ENCODE measurements at regions not wholly inside any gene's neighbourhood (a gene's known extent, or its start where the extent isn't known, plus 50 kb on each side); places are given as distances from the start of the nearest gene placed in this dataset.

DNA sequence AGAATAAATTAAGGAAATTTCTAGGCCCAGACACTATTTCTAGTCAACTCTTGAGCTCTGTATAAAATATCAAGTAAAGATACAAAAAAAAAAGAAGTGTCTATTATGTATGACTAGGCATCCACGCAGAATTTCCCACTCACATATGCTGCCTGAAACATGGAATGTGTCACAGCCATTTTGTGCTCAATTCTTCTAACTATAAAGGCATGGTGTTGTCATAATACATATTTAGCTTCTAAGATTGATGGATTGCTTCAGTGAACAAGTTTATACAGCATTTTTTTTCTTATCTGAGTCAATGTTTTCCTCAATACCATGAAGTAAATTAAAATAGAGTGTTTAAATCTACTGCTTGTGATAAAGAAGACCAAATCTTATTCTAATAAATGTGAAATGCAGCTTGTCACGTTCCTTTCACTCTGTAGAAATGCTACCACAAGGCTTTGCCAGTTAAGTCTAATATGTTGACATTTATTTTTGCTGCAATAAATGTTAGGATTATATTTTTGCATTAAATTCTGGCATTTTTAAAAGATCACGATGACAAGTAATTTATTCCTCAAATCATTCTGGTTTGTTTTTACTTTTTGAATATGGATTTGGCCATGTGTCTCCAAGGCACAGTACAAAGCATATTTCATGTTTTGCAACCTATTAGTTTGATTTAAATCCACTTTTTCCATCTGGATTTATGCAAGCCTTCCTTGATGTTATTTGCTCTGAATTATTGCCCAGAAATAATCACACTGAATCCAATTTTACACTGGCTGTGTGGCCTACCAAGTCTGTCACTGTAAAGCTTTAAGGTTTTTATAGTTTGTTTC lies 1829.0 kb upstream of the PCDH7 start:
- H3K4me2 ChIP-seq (ENCODE audit: control insufficient read depth, insufficient read depth), result no peak overlapping the region
- no peaks in the 10 kb centered on the region for H4K20me1 ChIP-seq (ENCODE audit: control insufficient read depth, insufficient read depth)
- H3K4me3 ChIP-seq, result no peak overlapping the region
- H2AFZ ChIP-seq (ENCODE audit: control insufficient read depth, low read depth, low read length), result no peak overlapping the region
- intact Hi-C loops (cut with micrococcal nuclease; ENCODE audit: unreplicated experiment) (no loop called here), in situ Hi-C loops (cut with MboI) (no loop called here)
- H3K27ac ChIP-seq (ENCODE audit: control insufficient read depth, insufficient read depth), result no peak overlapping the region
- TF ChIP-seq, protein P1, sequence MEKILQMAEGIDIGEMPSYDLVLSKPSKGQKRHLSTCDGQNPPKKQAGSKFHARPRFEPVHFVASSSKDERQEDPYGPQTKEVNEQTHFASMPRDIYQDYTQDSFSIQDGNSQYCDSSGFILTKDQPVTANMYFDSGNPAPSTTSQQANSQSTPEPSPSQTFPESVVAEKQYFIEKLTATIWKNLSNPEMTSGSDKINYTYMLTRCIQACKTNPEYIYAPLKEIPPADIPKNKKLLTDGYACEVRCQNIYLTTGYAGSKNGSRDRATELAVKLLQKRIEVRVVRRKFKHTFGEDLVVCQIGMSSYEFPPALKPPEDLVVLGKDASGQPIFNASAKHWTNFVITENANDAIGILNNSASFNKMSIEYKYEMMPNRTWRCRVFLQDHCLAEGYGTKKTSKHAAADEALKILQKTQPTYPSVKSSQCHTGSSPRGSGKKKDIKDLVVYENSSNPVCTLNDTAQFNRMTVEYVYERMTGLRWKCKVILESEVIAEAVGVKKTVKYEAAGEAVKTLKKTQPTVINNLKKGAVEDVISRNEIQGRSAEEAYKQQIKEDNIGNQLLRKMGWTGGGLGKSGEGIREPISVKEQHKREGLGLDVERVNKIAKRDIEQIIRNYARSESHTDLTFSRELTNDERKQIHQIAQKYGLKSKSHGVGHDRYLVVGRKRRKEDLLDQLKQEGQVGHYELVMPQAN (conservative IDR thresholded peaks at IDR 0.05), result no peak
- H3K9me3 ChIP-seq (replicated peaks; ENCODE audit: control insufficient read depth, insufficient read depth, low read length), result no peaks in the 10 kb centered on the region
- ATAC-seq, result no peak
- no peaks in the 10 kb centered on the region for H3K36me3 ChIP-seq (ENCODE audit: control insufficient read depth in 2 of 2, insufficient read depth in 2 of 2, low read length in 1 of 2)
- no peak for DNase-seq (ENCODE audit: low read depth, low spot score)
- ChIA-PET SMC1A (ENCODE audit: uncharacterized antibody, unreplicated experiment) (no interaction called here), POLR2A (no interaction called here), RAD21 (ENCODE audit: unreplicated experiment) (interaction anchor here (0.6 kb wide), 1 partner anchor 1014 kb away, joined by 3 read pairs; no protein-coding TSS in a partner anchor), CTCF (no interaction called here)
- H3K79me2 ChIP-seq (ENCODE audit: control insufficient read depth, insufficient read depth, low read length), result no peaks in the 10 kb centered on the region
- 7% methylated on average over 3 of the region's 3 CpGs for WGBS (ENCODE audit: insufficient coverage, insufficient replicate concordance, low lambda C conversion rate, missing lambda C conversion rate)
- no peak overlapping the region for H3K9ac ChIP-seq (ENCODE audit: control insufficient read depth, insufficient read depth, low read length)
- FAIRE-seq, result no peak
- no peaks in the 10 kb centered on the region for H3K4me1 ChIP-seq (ENCODE audit: control insufficient read depth, insufficient read depth, low read length)
- no TSS peak for BruUV-seq (replicated peaks)
- no peaks in the 10 kb centered on the region for H3K27me3 ChIP-seq (replicated peaks in 1 of 2; ENCODE audit: control insufficient read depth in 2 of 2, insufficient read depth in 2 of 2, low read length in 1 of 2)

DNA sequence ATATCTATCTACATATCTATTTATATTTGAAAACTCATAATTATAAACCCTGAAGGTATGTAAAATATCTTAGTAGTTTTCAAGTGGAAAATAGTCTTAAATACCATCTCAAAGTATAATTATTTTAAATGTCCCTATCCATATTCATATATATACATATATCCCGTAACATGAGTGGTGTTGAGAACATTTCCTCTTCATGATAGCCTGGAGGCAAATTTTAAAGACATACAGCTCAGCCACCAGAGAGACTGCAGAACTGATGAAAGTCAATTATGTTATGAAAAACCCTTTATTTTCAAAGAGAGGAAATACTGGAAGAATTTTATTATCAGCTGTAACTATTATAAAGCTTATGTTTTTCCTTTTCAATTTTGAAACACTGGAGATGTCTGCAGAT lies 1806.7 kb upstream of the PCDH7 start:
- ChIA-PET POLR2A (no interaction called here), CTCF (no interaction called here), SMC1A (ENCODE audit: uncharacterized antibody, unreplicated experiment) (no interaction called here), RAD21 (ENCODE audit: unreplicated experiment) (no interaction called here)
- Histone ChIP-seq H3K27ac (ENCODE audit: control insufficient read depth, insufficient read depth) (no peak overlapping the region), H3K4me1 (ENCODE audit: control insufficient read depth, insufficient read depth, low read length) (no peaks in the 10 kb centered on the region), H4K20me1 (ENCODE audit: control insufficient read depth, insufficient read depth) (no peaks in the 10 kb centered on the region), H3K36me3 (ENCODE audit: control insufficient read depth in 2 of 2, insufficient read depth in 2 of 2, low read length in 1 of 2) (no peaks in the 10 kb centered on the region), H3K9ac (ENCODE audit: control insufficient read depth, insufficient read depth, low read length) (no peak overlapping the region), H3K4me3 (no peak overlapping the region), H3K9me3 (replicated peaks; ENCODE audit: control insufficient read depth, insufficient read depth, low read length) (no peaks in the 10 kb centered on the region), H2AFZ (ENCODE audit: control insufficient read depth, low read depth, low read length) (no peak overlapping the region), H3K27me3 (replicated peaks in 1 of 2; ENCODE audit: control insufficient read depth in 2 of 2, insufficient read depth in 2 of 2, low read length in 1 of 2) (no peaks in the 10 kb centered on the region), H3K4me2 (ENCODE audit: control insufficient read depth, insufficient read depth) (no peak overlapping the region), H3K79me2 (ENCODE audit: control insufficient read depth, insufficient read depth, low read length) (no peaks in the 10 kb centered on the region)
- no peak for DNase-seq (ENCODE audit: low read depth, low spot score)
- no peak for FAIRE-seq
- no peak for TF ChIP-seq FOS (IDR thresholded peaks at IDR 0.05; ENCODE audit: borderline replicate concordance, extremely low read depth, insufficient read length)
- TF ChIP-seq, protein P2, sequence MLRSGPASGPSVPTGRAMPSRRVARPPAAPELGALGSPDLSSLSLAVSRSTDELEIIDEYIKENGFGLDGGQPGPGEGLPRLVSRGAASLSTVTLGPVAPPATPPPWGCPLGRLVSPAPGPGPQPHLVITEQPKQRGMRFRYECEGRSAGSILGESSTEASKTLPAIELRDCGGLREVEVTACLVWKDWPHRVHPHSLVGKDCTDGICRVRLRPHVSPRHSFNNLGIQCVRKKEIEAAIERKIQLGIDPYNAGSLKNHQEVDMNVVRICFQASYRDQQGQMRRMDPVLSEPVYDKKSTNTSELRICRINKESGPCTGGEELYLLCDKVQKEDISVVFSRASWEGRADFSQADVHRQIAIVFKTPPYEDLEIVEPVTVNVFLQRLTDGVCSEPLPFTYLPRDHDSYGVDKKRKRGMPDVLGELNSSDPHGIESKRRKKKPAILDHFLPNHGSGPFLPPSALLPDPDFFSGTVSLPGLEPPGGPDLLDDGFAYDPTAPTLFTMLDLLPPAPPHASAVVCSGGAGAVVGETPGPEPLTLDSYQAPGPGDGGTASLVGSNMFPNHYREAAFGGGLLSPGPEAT (IDR thresholded peaks at IDR 0.05; ENCODE audit: low read depth), result no peak
- TF ChIP-seq MTA2 (IDR thresholded peaks at IDR 0.05; ENCODE audit: low read depth), result no peak
- no peak for TF ChIP-seq ZBED1 (IDR thresholded peaks at IDR 0.05; ENCODE audit: borderline replicate concordance)
- TF ChIP-seq POLR2AphosphoS2 (IDR thresholded peaks at IDR 0.05; ENCODE audit: low read depth, low read length), result no peak
- TF ChIP-seq, protein P3, sequence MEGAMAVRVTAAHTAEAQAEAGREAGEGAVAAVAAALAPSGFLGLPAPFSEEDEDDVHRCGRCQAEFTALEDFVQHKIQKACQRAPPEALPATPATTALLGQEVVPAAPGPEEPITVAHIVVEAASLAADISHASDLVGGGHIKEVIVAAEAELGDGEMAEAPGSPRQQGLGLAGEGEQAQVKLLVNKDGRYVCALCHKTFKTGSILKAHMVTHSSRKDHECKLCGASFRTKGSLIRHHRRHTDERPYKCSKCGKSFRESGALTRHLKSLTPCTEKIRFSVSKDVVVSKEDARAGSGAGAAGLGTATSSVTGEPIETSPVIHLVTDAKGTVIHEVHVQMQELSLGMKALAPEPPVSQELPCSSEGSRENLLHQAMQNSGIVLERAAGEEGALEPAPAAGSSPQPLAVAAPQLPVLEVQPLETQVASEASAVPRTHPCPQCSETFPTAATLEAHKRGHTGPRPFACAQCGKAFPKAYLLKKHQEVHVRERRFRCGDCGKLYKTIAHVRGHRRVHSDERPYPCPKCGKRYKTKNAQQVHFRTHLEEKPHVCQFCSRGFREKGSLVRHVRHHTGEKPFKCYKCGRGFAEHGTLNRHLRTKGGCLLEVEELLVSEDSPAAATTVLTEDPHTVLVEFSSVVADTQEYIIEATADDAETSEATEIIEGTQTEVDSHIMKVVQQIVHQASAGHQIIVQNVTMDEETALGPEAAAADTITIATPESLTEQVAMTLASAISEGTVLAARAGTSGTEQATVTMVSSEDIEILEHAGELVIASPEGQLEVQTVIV (IDR thresholded peaks at IDR 0.05; ENCODE audit: borderline replicate concordance, partially characterized antibody), result no peak
- TF ChIP-seq EZH2 (IDR thresholded peaks at IDR 0.05; ENCODE audit: borderline replicate concordance, control insufficient read depth, low read depth, low read length), result no peak
- no peak for TF ChIP-seq SUZ12 (IDR thresholded peaks at IDR 0.05; ENCODE audit: unreplicated experiment)
- in situ Hi-C loops (cut with MboI), result no loop called here
- no peak for ATAC-seq
- BruUV-seq (replicated peaks), result no TSS peak
- 0% methylated on average over 1 of the region's 1 CpG for WGBS (ENCODE audit: insufficient coverage, insufficient replicate concordance, low lambda C conversion rate, missing lambda C conversion rate)
- intact Hi-C loops (cut with micrococcal nuclease; ENCODE audit: unreplicated experiment), result no loop called here

Data from GM12878 (cell line).